Nephron (organoid): ENCODE measurements at regions not wholly inside any gene's neighbourhood (a gene's known extent, or its start where the extent isn't known, plus 50 kb on each side); places are given as distances from the start of the nearest gene placed in this dataset.

ENCODE experiments used
- H3K27ac Mint-ChIP-seq, 3 experiments: 2 replicates each; pipeline ENCODE4 v1.8.0; 2020; ENCODE audit warnings: mixed read lengths in 3 of 3, mild to moderate bottlenecking in 2 of 3, moderate library complexity in 1 of 3
- H3K27me3 Mint-ChIP-seq: 2 replicates; pipeline ENCODE4 v1.8.0; 2021; ENCODE audit warnings: low read depth, mild to moderate bottlenecking, moderate library complexity, mixed read lengths
- H3K36me3 Mint-ChIP-seq: 2 replicates; pipeline ENCODE4 v1.8.0; 2020; ENCODE audit warnings: low read depth, mixed read lengths
- H3K4me1 Mint-ChIP-seq: 2 replicates; pipeline ENCODE4 v1.8.0; 2020; ENCODE audit warnings: mixed read lengths
- H3K4me3 Mint-ChIP-seq, 3 experiments: 2 replicates each; pipeline ENCODE4 v1.8.0; 2020; ENCODE audit warnings: mild to moderate bottlenecking in 3 of 3, mixed read lengths in 3 of 3, moderate library complexity in 2 of 3
- H3K9me3 Mint-ChIP-seq: 2 replicates; pipeline ENCODE4 v1.8.0; 2020; ENCODE audit warnings: mixed read lengths
- CTCF ChIP-seq, 3 experiments: fragments of 200-600 bp; sonication (generic); IDR thresholded peaks; one replicate each; pipeline ENCODE4 v1.5.0; 2021; ENCODE audit warnings: antibody characterized with exemption in 3 of 3; ENCODE audit not compliant: unreplicated experiment in 3 of 3

- no peaks in the 10 kb centered on the region for H3K9me3 Mint-ChIP-seq
- H3K4me3 Mint-ChIP-seq, result no peak overlapping the region
- no peaks in the 10 kb centered on the region for H3K36me3 Mint-ChIP-seq
- H3K27ac Mint-ChIP-seq, result no peak overlapping the region
- no peaks in the 10 kb centered on the region for H3K27me3 Mint-ChIP-seq
- H3K4me1 Mint-ChIP-seq, result peaks cover 17% of the 10 kb centered on the region
- no peak for TF ChIP-seq CTCF (IDR thresholded peaks at IDR 0.05; ENCODE audit: unreplicated experiment in 3 of 3)
Observed at GRCh38 chr5:143913008-143913752, 101.2 kb downstream of the HMHB1 start.

DNA sequence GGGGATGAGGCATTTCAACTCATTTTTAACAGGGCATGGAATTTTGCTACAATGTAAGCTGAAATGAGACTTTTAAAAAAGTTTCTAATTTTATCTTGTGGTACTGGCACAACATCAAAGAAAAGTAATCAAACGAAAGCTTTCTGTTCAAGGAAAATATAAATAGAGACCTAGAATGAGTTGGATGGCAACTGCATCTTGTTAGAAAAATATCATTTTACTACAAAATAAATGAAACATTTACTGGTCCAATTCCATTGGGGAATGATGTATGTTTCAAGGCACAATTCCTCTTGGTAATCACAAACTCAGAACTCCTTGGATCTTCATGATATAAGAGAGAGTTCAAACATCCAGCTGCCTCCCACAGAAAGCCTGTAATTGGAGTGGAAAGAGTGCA is 102.8 kb downstream of the HMHB1 start:
- peaks cover 17% of the 10 kb centered on the region for H3K4me1 Mint-ChIP-seq
- H3K4me3 Mint-ChIP-seq, result no peak overlapping the region
- H3K36me3 Mint-ChIP-seq, result no peaks in the 10 kb centered on the region
- no peaks in the 10 kb centered on the region for H3K27me3 Mint-ChIP-seq
- H3K27ac Mint-ChIP-seq, result peak overlapping the region; percentile 12 to 34 (median 19)
- TF ChIP-seq CTCF (IDR thresholded peaks at IDR 0.05; ENCODE audit: unreplicated experiment in 3 of 3), result no peak
- no peaks in the 10 kb centered on the region for H3K9me3 Mint-ChIP-seq

GRCh38 chr5:143916451-143916850 is 104.5 kb downstream of the HMHB1 start:
- H3K36me3 Mint-ChIP-seq, result no peaks in the 10 kb centered on the region
- H3K4me3 Mint-ChIP-seq, result no peak overlapping the region
- H3K4me1 Mint-ChIP-seq, result peaks cover 17% of the 10 kb centered on the region
- H3K27ac Mint-ChIP-seq, result no peak overlapping the region
- no peaks in the 10 kb centered on the region for H3K9me3 Mint-ChIP-seq
- H3K27me3 Mint-ChIP-seq, result no peaks in the 10 kb centered on the region
- no peak for TF ChIP-seq CTCF (IDR thresholded peaks at IDR 0.05; ENCODE audit: unreplicated experiment in 3 of 3)

GRCh38 chr5:143918961-143919360 is 107.0 kb downstream of the HMHB1 start:
- H3K27ac Mint-ChIP-seq, result no peak overlapping the region
- H3K27me3 Mint-ChIP-seq, result no peaks in the 10 kb centered on the region
- no peaks in the 10 kb centered on the region for H3K36me3 Mint-ChIP-seq
- no peak for TF ChIP-seq CTCF (IDR thresholded peaks at IDR 0.05; ENCODE audit: unreplicated experiment in 3 of 3)
- H3K4me3 Mint-ChIP-seq, result no peak overlapping the region
- H3K4me1 Mint-ChIP-seq, result peaks cover 17% of the 10 kb centered on the region
- H3K9me3 Mint-ChIP-seq, result no peaks in the 10 kb centered on the region

GRCh38 chr5:143920772-143921171 is 108.8 kb downstream of the HMHB1 start:
- Mint-ChIP-seq H3K9me3 (no peaks in the 10 kb centered on the region), H3K36me3 (no peaks in the 10 kb centered on the region), H3K27me3 (no peaks in the 10 kb centered on the region), H3K4me1 (peaks cover 1% of the 10 kb centered on the region), H3K27ac (no peak overlapping the region), H3K4me3 (no peak overlapping the region)
- no peak for TF ChIP-seq CTCF (IDR thresholded peaks at IDR 0.05; ENCODE audit: unreplicated experiment in 3 of 3)
